K562 (cell line): ENCODE measurements at regions not wholly inside any gene's neighbourhood (a gene's known extent, or its start where the extent isn't known, plus 50 kb on each side); places are given as distances from the start of the nearest gene placed in this dataset.

Experiments
- ATAC-seq: fragments of 200-7000 bp; cut with Tn5 transposase; 3 replicates; pipeline ENCODE4 v1.9.1; 2020; ENCODE audit warnings: moderate library complexity
- BruUV-seq: library from RNA; stranded (reverse); fragments of 400-500 nt; replicated peaks from 2 replicates; lab custom pipeline; 2021; lab: Mats Ljungman, UMichigan
- CTCF ChIA-PET: fragments of 300-600 bp; formaldehyde crosslinking; extraction: SDS; loops from one replicate; lab custom pipeline; 2021; ENCODE audit warnings: low intra/inter-chr PET ratio; lab: Yijun Ruan, JAX
- POLR2A ChIA-PET: fragments of 300-600, 350-650 bp; sonication (Branson Sonifier 250); formaldehyde crosslinking; extraction: SDS; loops from one replicate; lab custom pipeline; 2021; ENCODE audit warnings: antibody characterized with exemption, inconsistent platforms; lab: Yijun Ruan, JAX
- DNase-seq, 4 experiments: peaks; one replicate each; pipeline versions ENCODE4 v3.0.0 to v3.0.0-alpha.2; 2011 to 2018; ENCODE audit warnings: low spot score in 3 of 4, mixed read lengths in 3 of 4; ENCODE audit errors: extremely low read depth in 1 of 4
- FAIRE-seq: peaks from 2 replicates; lab custom pipeline; 2011; peaks lifted over from hg19 to GRCh38; lab: Jason Lieb, UNC
- H2AFZ ChIP-seq: 2 replicates; pipeline ENCODE4 v1.6.0; 2011; ENCODE audit warnings: low read depth, low read length, control low read depth, inconsistent platforms
- H3K27ac ChIP-seq: fragments of 200-600 bp; 3 replicates; pipeline ENCODE4 v1.8.0; 2011; ENCODE audit warnings: low read depth, mild to moderate bottlenecking, control low read depth, inconsistent platforms, low read length, moderate library complexity, mixed read lengths; ENCODE audit errors: extremely low read depth
- H3K27me3 ChIP-seq, 2 experiments: fragments of 300-600 bp in 1 of 2; 2 replicates in 1 of 2; 3 replicates in 1 of 2; pipeline versions ENCODE4 v1.6.0 to v1.8.0; 2011; ENCODE audit warnings: inconsistent platforms in 2 of 2, low read length in 2 of 2, mild to moderate bottlenecking in 1 of 2, mixed read lengths in 1 of 2, moderate library complexity in 1 of 2; ENCODE audit not compliant: control insufficient read depth in 2 of 2, insufficient read depth in 2 of 2
- H3K36me3 ChIP-seq: fragments of 300-600 bp; 3 replicates; pipeline ENCODE4 v1.8.0; 2011; ENCODE audit warnings: mild to moderate bottlenecking, low read length, inconsistent platforms; ENCODE audit not compliant: control insufficient read depth, insufficient read depth
- H3K4me1 ChIP-seq, 2 experiments: fragments of 200-600 bp in 1 of 2; replicated peaks in 1 of 2; 2 replicates in 1 of 2; 3 replicates in 1 of 2; pipeline versions ENCODE4 v1.5.1 to v1.8.0; 2011; ENCODE audit warnings: inconsistent platforms in 2 of 2, low read length in 2 of 2, mild to moderate bottlenecking in 1 of 2, mixed read lengths in 1 of 2, moderate library complexity in 1 of 2; ENCODE audit not compliant: control insufficient read depth in 2 of 2, insufficient read depth in 2 of 2
- H3K4me2 ChIP-seq: 2 replicates; pipeline ENCODE4 v1.6.1; 2011; ENCODE audit warnings: low read length, control low read depth, inconsistent platforms, mixed read lengths; ENCODE audit not compliant: insufficient read depth
- H3K4me3 ChIP-seq: fragments of 200-600 bp; sonication (generic), shearing (Covaris generic); 2 replicates; pipeline ENCODE4 v1.5.1; 2016; ENCODE audit warnings: control low read depth, inconsistent platforms
- H3K79me2 ChIP-seq: fragments of 200-600 bp; 3 replicates; pipeline ENCODE4 v1.8.0; 2011; ENCODE audit warnings: low read length, inconsistent platforms; ENCODE audit not compliant: control insufficient read depth, insufficient read depth
- H3K9ac ChIP-seq, 2 experiments: 2 replicates each; pipeline versions ENCODE4 v1.6.0 to v1.6.1; 2011; ENCODE audit warnings: low read depth in 2 of 2, low read length in 2 of 2, control low read depth in 1 of 2, inconsistent platforms in 1 of 2, mild to moderate bottlenecking in 1 of 2, mixed read lengths in 1 of 2; ENCODE audit not compliant: insufficient read depth in 1 of 2
- H3K9me1 ChIP-seq: one replicate; pipeline ENCODE4 v1.6.0; 2011; ENCODE audit warnings: inconsistent platforms, mild to moderate bottlenecking, low read length, moderate library complexity; ENCODE audit not compliant: control insufficient read depth, insufficient read depth
- H3K9me3 ChIP-seq: replicated peaks from 2 replicates; pipeline ENCODE4 v1.5.1; 2011; ENCODE audit warnings: low read depth, low read length, inconsistent platforms; ENCODE audit not compliant: control insufficient read depth, insufficient read depth
- H4K20me1 ChIP-seq: replicated peaks from 2 replicates; pipeline ENCODE4 v1.6.1; 2011; ENCODE audit warnings: low read length, inconsistent platforms, mixed read lengths; ENCODE audit not compliant: control insufficient read depth, insufficient read depth
- DMBX1 ChIP-seq: fragments of 250-450 bp; sonication (Bioruptor Pico); IDR thresholded peaks from 2 replicates; pipeline ENCODE4 v1.8.0; 2022; ENCODE audit warnings: inconsistent platforms, mild to moderate bottlenecking, moderate library complexity, borderline replicate concordance
- SETDB1 ChIP-seq: IDR thresholded peaks from one replicate; pipeline ENCODE4 v1.6.1; 2012; ENCODE audit warnings: low read length, control low read depth, inconsistent platforms
- WGBS: fragments of 100-300 bp; shearing (Covaris generic); methylation state at CpG from one replicate; pipeline ENCODE4 v1.1.6; 2016; ENCODE audit warnings: low coverage, mixed read lengths; ENCODE audit not compliant: insufficient coverage; ENCODE audit errors: missing lambda C conversion rate; 5-methylcytosine and 5-hydroxymethylcytosine counted together
- in situ Hi-C: fragments of 300-500 bp; cut with MboI; formaldehyde crosslinking; loops from 4 replicates; pipeline ENCODE4 v1.15.0; 2018; ENCODE audit warnings: inconsistent platforms, mixed read lengths
- intact Hi-C: fragments of 100-400 bp; cut with micrococcal nuclease; formaldehyde crosslinking; loops from 2 replicates; pipeline ENCODE4 v1.14.2; 2022
- TF ChIP-seq, protein P1 (sequence below): fragments of 250-450 bp; sonication (Bioruptor Pico); IDR thresholded peaks from 2 replicates; pipeline ENCODE4 v1.4.0; 2020; ENCODE audit warnings: mild to moderate bottlenecking, moderate library complexity

DNA sequence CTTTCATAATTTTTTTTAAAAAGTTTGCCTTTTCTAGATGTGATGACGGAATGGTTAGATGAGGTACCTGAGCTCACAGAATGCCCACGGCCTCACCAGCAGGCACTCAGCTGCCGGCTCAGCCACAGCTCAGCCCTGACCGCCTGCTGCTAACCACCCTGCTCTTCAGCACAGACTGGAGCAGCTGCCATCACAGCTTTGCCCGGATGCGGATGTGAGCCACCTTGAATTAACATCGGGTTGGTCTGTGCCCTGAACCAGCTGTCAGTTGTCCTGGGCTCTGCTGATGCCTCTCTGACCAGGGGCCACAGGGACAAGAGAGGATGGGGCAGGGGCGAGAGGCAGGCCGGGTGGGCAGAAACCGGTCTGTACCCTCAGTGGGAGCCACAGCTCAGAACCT is 93.3 kb downstream of the HMX1 start:
- ATAC-seq (no peak), FAIRE-seq (no peak), DNase-seq (no peak)
- TF ChIP-seq SETDB1 = no peak
- TF ChIP-seq DMBX1 (CRISPR knock-in tag) = no peak
- TF ChIP-seq, protein P1, sequence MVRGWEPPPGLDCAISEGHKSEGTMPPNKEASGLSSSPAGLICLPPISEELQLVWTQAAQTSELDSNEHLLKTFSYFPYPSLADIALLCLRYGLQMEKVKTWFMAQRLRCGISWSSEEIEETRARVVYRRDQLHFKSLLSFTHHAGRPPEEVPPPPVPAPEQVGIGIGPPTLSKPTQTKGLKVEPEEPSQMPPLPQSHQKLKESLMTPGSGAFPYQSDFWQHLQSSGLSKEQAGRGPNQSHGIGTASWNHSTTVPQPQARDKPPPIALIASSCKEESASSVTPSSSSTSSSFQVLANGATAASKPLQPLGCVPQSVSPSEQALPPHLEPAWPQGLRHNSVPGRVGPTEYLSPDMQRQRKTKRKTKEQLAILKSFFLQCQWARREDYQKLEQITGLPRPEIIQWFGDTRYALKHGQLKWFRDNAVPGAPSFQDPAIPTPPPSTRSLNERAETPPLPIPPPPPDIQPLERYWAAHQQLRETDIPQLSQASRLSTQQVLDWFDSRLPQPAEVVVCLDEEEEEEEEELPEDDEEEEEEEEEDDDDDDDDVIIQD (CRISPR knock-in tag) = no peak
- Histone ChIP-seq H3K79me2 (no peaks in the 10 kb centered on the region), H3K27me3 (peaks cover 2 to 21% of the 10 kb centered on the region in 2 experiments; a peak in 3 of 5 replicates), H4K20me1 (peaks cover 4% of the 10 kb centered on the region; the same call in 1 of the 2 replicates), H3K9me1 (no peaks in the 10 kb centered on the region), H3K4me2 (no peak overlapping the region), H3K4me3 (no peak overlapping the region), H2AFZ (no peak overlapping the region), H3K27ac (no peak overlapping the region), H3K9me3 (no peaks in the 10 kb centered on the region), H3K36me3 (no peaks in the 10 kb centered on the region), H3K4me1 (no peaks in the 10 kb centered on the region; a peak in 1 of 5 replicates), H3K9ac (no peak overlapping the region)
- intact Hi-C loops (no loop called here), in situ Hi-C loops (no loop called here)
- CTCF ChIA-PET = no interaction called here
- BruUV-seq = no TSS peak
- 0% methylated on average over 8 of the region's 10 CpGs for WGBS
- POLR2A ChIA-PET = interaction anchor here (0.6 kb wide), 1 partner anchor 104 kb away, joined by 3 read pairs; no protein-coding TSS in a partner anchor
